ENCODE measurements at regions not wholly inside any gene's neighbourhood (a gene's known extent, or its start where the extent isn't known, plus 50 kb on each side); places are given as distances from the start of the nearest gene placed in this dataset.

DNA sequence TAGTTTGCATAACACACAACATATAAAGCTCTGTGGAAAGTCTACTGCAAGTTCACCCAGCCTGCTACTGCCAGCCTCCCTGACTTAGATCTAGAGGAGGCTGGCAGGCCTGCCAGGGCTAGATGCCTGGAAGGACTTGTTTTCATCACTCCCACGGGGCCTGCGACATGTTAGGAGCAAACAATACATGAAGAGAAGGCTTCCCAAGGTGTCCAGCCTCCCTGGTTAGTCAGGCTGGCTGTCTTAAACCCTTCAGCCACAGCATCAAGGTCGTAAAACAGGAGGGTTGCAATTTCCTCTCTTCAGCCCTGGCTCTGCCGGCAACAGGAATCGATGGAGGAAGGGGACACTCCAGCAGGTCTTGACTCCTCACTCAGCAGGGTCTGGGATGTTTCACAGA is 104.5 kb downstream of the NGF start:
- H3K4me3 Mint-ChIP-seq: no peak overlapping the region
- H3K9me3 Mint-ChIP-seq: no peaks in the 10 kb centered on the region
- DNase-seq (ENCODE audit: low spot score in 2 of 2) (no peak), ATAC-seq (no peak)
- H3K27ac Mint-ChIP-seq: no peak overlapping the region
- H3K36me3 Mint-ChIP-seq: no peaks in the 10 kb centered on the region
- H3K4me1 Mint-ChIP-seq: no peaks in the 10 kb centered on the region

DNA sequence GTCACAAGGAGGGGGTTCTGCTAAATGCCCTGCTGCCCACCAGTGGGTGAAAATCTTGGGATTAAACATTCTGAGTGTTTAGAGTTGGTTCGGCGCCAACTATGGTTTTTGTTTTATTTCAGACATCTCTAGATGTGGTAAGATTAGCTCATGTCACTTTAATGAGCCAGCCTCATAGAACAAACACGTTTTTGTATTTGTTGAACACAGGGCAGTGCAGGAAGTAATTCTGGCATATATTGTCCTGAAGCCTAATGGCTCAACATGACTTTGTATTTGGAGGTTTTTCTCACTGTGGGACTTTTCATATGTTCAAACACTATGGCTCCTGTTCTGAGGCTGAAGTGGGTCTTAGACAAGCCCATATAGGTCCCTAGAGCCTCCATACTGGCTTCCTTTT is 107.8 kb downstream of the NGF start:
- no peak overlapping the region for H3K27ac Mint-ChIP-seq

DNA sequence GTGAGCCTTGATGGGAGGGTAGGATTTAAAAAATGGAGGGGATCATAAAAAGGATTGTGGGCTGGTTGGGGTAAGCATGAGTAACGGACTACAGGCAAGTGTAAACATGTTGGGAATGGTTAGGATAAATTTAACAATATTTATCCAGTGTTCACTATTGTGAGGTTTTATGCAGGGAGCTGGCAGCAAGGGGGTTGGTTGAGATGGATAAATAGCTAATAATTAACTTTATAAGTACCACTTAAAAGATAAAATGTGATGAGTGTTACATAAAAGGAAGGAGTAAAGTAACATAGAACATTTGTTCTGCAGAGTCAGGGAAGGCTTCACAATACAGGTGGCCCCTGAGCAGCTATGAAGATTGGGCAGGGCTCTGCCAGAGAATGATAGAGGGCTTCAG is 109.0 kb downstream of the NGF start:
- Mint-ChIP-seq H3K36me3 (no peaks in the 10 kb centered on the region), H3K27ac (no peak overlapping the region), H3K9me3 (no peaks in the 10 kb centered on the region), H3K4me3 (no peak overlapping the region), H3K4me1 (no peaks in the 10 kb centered on the region)
- DNase-seq (ENCODE audit: low spot score in 2 of 2): no peak
- no peak for ATAC-seq

More for the DNA sequence above, 107.8 kb downstream of the NGF start:
- Mint-ChIP-seq H3K36me3 (no peaks in the 10 kb centered on the region), H3K9me3 (no peaks in the 10 kb centered on the region), H3K4me3 (no peak overlapping the region), H3K4me1 (no peaks in the 10 kb centered on the region)
- ATAC-seq (no peak), DNase-seq (ENCODE audit: low spot score in 2 of 2) (no peak)

DNA sequence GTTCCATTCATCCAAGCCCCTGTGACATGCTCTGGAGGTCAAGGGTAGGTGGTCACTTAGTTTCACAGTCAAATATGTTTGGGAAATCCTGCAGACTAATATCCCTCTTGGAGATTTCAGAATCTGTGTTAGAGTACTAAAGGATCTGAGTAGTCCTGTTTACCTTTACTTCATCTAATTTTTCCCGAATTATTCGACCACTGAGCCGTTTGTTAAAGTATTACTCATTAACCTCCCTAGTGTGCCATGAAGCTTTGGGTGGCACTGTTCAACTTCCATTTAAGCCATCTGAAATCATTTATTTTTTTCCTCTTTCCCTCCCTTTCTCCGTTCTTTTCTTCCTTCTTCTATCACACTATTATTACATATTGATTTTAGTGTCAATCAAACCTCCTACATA is 109.9 kb downstream of the NGF start:
- DNase-seq (ENCODE audit: low spot score in 2 of 2) (no peak), ATAC-seq (no peak)
- Mint-ChIP-seq H3K4me1 (no peaks in the 10 kb centered on the region), H3K9me3 (no peaks in the 10 kb centered on the region), H3K36me3 (no peaks in the 10 kb centered on the region), H3K4me3 (no peak overlapping the region), H3K27ac (no peak overlapping the region)

DNA sequence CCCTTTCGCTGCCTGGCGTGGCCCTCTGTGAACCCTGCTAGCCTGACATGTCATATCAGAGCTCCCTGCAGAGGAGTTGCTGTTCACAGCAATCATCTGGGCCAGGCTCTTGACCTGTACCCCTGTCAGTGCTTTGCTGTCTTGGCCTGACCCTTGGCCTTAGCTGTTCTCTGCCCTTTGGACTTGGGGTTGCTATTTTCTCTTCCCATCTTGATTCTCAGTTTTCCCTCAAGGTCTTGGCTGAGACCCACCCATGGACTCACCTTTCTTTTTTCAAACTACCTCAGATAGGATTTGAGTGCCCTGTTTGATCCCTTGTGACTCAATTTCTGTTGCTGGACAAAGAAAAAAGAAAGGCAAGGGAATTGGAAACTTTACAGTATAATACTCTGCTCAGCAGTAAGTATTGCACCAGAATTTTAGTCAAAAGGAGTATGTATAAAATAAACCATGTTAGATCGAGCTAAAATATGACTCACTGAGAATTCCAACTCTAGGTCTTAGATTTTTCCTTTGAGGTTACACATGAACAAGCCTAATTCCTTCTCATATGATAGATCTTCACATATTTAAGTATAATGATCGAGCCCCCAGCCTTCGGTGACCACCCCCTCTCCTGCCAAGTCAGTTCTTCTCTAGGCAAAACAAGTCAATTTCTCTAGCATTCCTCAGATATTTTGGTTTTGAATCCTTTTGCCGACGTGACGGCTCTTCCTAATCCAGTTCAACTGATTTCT is 110.5 kb downstream of the NGF start:
- ATAC-seq: no peak
- H3K4me1 Mint-ChIP-seq: no peaks in the 10 kb centered on the region
- no peaks in the 10 kb centered on the region for H3K36me3 Mint-ChIP-seq

DNA sequence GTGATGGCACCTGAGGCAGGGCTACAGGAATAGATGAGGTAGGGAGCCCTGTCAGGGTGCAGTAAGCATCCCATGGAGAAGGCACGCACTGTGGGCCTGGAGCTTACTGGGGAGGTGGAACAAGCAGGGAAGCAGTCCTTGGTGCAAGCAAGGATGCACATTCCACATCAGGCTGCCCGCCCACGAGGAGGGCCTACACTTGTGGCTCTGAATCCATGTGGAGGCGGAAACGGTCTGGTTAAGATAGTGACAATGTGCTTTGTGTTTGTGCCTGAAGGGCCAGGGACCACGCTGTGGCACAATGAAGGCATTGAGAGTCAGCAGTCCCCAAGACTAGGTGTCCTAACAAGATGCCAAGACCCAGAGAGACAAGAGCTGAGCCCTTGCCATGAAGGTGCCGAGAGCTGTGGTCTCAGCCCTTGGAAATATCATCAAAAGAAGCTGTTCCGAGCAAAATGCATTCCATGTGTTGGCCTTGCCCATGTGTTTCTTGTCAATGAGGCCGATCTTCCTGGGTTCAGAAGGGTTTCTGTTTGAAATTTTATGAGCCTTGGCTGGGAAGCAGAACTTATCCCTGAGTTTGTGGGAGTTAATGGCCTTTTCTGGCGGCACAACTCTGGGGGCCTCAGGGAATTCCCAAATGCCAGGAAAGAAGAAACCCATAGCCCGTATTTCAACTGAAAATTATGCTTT is 111.9 kb downstream of the NGF start:
- no peaks in the 10 kb centered on the region for H3K4me1 Mint-ChIP-seq
- H3K4me3 Mint-ChIP-seq: no peak overlapping the region
- no peaks in the 10 kb centered on the region for H3K36me3 Mint-ChIP-seq
- H3K27ac Mint-ChIP-seq: no peak overlapping the region
- no peak for ATAC-seq
- H3K9me3 Mint-ChIP-seq: no peaks in the 10 kb centered on the region
- no peak for DNase-seq (ENCODE audit: low spot score in 2 of 2)

More for the DNA sequence above, 110.5 kb downstream of the NGF start:
- H3K27ac Mint-ChIP-seq: no peak overlapping the region
- no peak overlapping the region for H3K4me3 Mint-ChIP-seq
- DNase-seq (ENCODE audit: low spot score in 2 of 2): no peak
- no peaks in the 10 kb centered on the region for H3K9me3 Mint-ChIP-seq

DNA sequence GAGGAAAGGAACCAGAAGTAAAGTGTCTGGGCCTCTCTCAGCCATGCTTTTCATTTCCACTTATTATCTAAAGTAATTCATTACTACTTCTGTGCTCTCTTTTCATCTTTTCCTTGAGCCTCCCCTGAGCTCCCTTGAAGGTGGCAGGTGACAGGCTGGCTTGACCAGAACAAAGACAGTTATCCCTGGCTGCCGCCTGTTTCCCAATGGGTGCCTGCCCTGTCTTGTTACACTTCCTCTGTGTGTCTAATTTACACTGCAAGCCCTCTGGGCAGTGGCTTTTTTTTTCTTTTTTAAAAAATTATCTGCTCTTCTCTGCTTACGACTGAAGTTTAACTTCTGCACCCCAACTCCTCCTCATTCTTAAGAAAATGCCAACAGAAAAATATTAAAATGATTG is 113.4 kb downstream of the NGF start:
- H3K4me3 Mint-ChIP-seq: no peak overlapping the region
- H3K4me1 Mint-ChIP-seq: no peaks in the 10 kb centered on the region
- no peaks in the 10 kb centered on the region for H3K36me3 Mint-ChIP-seq
- DNase-seq (ENCODE audit: low spot score in 2 of 2): no peak
- H3K27ac Mint-ChIP-seq: no peak overlapping the region
- no peaks in the 10 kb centered on the region for H3K9me3 Mint-ChIP-seq
- no peak for ATAC-seq

DNA sequence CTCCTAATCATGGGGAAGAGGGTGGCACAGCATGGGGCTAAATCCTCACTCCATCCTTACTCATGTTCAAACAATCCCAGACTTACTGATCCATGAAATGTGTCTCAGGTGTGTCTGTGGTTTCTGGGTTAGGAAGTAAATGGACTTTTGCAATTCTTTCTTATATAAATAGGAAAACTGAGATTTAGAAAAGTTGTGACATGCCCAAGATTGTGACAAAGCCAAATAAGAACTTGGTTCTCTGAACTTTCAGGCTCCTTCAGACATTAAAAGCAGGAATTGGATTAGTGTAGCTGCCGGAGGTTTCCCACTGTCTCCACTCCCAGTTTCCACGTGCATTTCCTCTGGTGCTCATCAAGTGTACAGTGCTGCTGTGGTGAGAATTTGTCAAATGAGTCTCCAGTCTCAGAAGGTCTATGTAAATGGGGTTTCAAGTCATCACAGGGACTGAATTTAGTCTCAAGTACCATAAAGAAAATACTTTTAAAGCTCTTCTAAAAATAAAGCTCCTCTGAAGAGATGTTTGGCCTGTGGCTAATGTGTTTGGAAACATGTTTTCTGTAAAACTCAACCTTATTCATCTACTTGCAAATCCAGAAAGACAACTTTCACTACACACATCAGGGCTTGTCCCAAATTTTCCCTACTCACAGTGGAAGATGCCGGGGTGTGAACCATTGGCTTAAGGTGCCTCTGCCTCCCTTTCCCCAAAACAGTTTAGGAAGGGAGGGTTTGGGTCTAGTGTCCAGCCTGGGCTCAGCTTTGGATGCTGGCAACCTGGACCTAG is 115.2 kb downstream of the NGF start:
- no peak overlapping the region for H3K27ac Mint-ChIP-seq
- H3K9me3 Mint-ChIP-seq: no peaks in the 10 kb centered on the region
- ATAC-seq: no peak
- DNase-seq (ENCODE audit: low spot score in 2 of 2): no peak
- no peak overlapping the region for H3K4me3 Mint-ChIP-seq
- H3K36me3 Mint-ChIP-seq: no peaks in the 10 kb centered on the region
- no peaks in the 10 kb centered on the region for H3K4me1 Mint-ChIP-seq

DNA sequence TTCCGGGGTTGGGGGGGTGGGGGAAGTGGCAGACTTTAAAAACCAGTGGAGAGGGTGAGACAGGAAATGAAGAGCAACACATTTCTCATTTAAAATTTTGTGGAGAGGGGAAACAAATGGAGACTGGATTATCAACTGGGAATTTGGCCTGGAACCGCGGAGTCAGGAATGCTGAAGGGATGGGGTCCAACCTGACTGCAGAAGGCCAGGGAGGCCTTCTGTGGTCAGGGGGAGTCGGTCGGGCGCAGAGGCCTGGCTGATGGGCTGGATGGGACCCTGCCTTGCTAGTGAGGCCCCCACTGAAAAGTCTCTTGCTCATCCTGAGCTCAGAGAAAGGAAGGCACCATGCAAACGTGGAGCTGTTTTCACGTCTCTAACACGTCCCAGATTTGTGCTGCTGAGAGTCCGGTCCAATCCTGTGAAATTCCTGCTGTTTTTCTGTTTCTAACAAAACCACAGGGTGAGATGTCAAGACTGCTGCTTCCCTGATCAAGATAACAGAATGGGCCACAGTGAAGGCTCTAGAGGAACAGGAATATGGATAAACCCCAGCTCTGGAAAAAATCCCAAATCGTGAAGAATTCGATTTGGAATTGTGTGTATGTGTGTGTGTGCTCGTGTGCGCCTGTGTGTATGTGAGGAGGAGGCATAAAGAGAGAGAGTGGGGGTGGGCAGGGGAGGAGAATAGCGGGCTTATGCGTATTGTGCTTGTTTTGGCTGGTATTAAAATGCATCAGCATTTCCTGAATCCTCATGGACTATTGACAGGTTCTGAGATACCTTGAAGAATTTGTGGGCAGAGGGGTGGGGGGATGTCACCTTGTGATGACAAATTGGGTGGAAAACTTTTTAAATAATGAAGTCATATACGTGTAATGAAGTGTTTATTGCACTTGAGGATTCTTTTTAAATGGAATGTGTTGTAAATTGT is 117.4 kb downstream of the NGF start:
- ATAC-seq: no peak
- no peaks in the 10 kb centered on the region for H3K4me1 Mint-ChIP-seq
- no peaks in the 10 kb centered on the region for H3K36me3 Mint-ChIP-seq
- no peak overlapping the region for H3K27ac Mint-ChIP-seq
- no peak overlapping the region for H3K4me3 Mint-ChIP-seq
- no peaks in the 10 kb centered on the region for H3K9me3 Mint-ChIP-seq
- DNase-seq (ENCODE audit: low spot score in 2 of 2): no peak

DNA sequence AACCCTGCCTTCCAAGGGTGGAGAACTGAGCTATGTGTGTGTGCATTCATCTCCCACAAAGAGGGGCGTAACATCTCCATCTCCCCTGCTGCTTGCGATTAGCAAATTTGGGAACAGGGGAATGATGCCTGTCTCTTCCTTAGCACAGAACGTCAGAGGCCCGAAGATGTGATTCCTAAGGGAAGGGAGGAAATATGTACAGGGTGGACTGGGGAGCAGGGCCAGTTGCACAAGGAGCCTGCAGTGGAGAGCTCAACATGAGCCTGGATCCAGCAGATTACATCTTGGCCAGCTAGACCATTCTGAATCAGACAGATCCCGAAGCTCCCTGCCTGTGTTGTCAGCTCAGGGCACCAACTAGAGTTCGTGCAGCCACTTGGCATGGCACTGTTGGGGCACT is 118.1 kb downstream of the NGF start:
- Mint-ChIP-seq H3K4me3 (no peak overlapping the region), H3K9me3 (no peaks in the 10 kb centered on the region), H3K27ac (no peak overlapping the region), H3K4me1 (no peaks in the 10 kb centered on the region), H3K36me3 (no peaks in the 10 kb centered on the region)
- no peak for ATAC-seq
- DNase-seq (ENCODE audit: low spot score in 2 of 2): no peak

DNA sequence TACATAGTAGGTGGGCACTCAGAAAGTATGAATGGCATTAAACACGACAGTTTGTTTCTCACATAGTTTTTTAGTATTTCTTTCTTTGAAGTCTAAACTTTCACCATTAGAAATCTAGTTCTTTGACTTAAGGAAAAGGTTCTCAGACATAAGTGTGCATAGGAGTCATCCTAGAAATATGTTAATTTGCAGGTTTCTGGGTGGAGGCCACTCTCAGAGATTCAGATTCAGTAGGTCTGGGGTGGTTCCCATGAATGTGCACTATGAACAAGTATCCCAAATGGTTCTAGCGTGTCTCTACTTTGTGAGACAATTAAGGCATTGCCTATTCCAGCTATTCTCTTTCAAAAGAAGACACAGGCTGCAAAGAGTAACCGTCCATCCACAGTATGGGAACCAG is 119.3 kb downstream of the NGF start:
- DNase-seq (ENCODE audit: low spot score in 2 of 2) (no peak), ATAC-seq (no peak)
- H3K4me1 Mint-ChIP-seq: no peaks in the 10 kb centered on the region
- no peaks in the 10 kb centered on the region for H3K9me3 Mint-ChIP-seq
- H3K27ac Mint-ChIP-seq: no peak overlapping the region
- H3K36me3 Mint-ChIP-seq: no peaks in the 10 kb centered on the region
- H3K4me3 Mint-ChIP-seq: no peak overlapping the region

DNA sequence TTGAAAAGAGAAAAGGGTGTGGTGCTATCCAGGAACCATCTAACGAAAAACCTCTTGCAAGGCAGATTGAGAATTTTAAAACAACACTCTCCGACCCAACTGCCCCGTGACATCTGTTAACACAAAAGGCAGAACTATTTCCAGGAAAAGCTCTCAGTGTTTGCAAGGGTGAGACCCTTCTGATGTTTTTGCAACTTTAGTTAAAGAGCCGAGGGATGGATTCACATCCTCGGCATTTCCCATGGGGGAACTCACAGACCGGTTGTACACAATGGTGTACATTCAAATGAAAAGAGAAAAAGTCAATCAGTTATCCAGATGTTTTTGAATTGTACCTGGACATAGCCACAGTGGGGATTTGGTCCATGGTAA is 120.0 kb downstream of the NGF start:
- ATAC-seq: no peak
- Mint-ChIP-seq H3K9me3 (no peaks in the 10 kb centered on the region), H3K4me3 (no peak overlapping the region), H3K4me1 (no peaks in the 10 kb centered on the region), H3K36me3 (no peaks in the 10 kb centered on the region), H3K27ac (no peak overlapping the region)
- DNase-seq (ENCODE audit: low spot score in 2 of 2): no peak

DNA sequence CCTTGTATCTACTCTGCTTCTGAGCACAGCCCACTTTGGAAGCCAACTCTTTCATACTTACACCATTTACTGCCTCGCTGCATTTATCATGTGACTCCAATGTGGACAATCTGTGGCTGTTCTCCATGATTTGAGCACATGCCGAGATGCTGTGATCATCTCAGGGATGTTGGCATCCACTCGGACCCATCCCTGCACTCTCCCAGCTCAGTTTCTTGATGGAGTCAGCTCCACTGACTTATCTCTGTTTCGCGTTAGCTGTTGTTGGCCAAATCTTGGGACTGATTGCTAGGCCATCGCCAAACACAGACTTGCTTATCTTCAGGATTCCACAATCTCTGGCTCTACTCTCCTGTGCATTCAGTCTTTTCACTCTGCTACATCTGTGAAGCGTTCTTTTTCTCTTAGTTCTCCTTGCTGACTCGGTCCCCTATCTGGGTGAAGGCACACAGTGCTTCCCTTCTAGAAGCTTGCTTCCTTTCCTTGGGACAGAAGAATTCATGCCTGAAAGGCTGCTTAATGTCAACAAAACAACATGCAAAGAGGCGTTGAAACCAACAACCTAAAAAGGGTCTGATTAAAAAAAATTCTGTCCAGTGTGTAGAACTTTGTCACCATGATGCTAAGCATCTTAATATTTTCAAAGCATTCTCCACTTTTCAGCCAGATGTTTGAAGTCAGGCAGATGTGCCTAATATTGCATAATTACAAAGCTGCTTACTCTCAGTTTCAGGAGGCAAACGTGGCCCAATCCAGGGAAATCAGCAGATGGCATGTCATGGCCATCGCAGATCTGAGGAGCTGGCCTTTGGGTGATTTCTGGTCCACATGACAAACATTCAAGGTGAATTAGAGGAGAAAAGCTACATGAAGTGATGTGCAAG is 120.7 kb downstream of the NGF start:
- no peak for ATAC-seq
- H3K9me3 Mint-ChIP-seq: no peaks in the 10 kb centered on the region
- no peak overlapping the region for H3K27ac Mint-ChIP-seq

DNA sequence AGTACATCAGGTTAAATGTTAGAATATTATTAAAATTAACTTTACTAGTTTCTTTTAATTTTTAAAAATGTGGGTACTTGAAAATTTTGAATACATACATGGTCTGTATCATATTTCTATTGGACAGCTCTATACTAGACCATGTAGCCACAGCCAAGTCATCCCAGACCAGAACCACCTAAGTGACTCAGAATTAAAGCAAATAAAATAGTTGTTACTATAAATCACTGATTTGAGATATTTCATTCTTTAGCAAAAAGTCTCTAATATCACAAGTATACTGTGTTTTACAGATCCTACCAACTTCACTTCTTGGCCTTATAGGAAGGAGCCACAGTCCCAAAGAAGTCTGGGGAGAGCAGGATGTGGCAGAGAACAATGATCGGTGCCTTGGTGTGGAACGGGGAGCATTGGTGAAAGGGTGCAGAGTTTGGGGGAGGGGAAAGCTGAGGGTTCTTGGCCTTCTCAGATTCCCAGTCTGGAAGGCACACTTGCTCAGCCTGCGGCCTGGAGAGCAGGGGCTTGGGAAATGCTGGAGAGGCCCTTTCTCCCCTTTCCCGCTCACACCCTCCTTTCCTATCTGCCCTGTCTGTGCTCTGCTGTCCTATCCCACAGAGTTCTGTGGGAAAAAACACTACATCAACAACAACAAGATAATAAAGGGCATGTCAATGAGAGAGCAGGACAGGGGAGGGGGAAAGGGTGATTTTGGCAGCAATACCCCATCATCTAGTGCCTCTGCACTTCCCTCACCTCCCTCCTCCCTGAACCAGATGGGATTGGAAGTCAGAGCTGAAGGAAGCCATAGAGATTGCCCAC is 122.1 kb downstream of the NGF start:
- no peak overlapping the region for H3K4me3 Mint-ChIP-seq
- H3K4me1 Mint-ChIP-seq: no peaks in the 10 kb centered on the region
- no peak for ATAC-seq
- H3K27ac Mint-ChIP-seq: no peak overlapping the region
- DNase-seq (ENCODE audit: low spot score in 2 of 2): no peak
- H3K36me3 Mint-ChIP-seq: no peaks in the 10 kb centered on the region
- no peaks in the 10 kb centered on the region for H3K9me3 Mint-ChIP-seq

More for the DNA sequence above, 120.7 kb downstream of the NGF start:
- no peaks in the 10 kb centered on the region for H3K4me1 Mint-ChIP-seq
- DNase-seq (ENCODE audit: low spot score in 2 of 2): no peak
- no peak overlapping the region for H3K4me3 Mint-ChIP-seq
- no peaks in the 10 kb centered on the region for H3K36me3 Mint-ChIP-seq
